PC-3 (cell line): ENCODE measurements at regions not wholly inside any gene's neighbourhood (a gene's known extent, or its start where the extent isn't known, plus 50 kb on each side); places are given as distances from the start of the nearest gene placed in this dataset.

ENCODE experiments used
- ATAC-seq: fragments of 200-7000 bp; cut with Tn5 transposase; 2 replicates; pipeline ENCODE4 v1.9.1; 2020; ENCODE audit warnings: mild to moderate bottlenecking, moderate library complexity
- BruUV-seq: library from RNA; stranded (reverse); fragments of 400-500 nt; replicated peaks from 2 replicates; lab custom pipeline; 2021; lab: Mats Ljungman, UMichigan
- CTCF ChIA-PET: fragments of 300-600 bp; sonication (Branson Sonifier 250); formaldehyde crosslinking; loops from one replicate; lab custom pipeline; 2022; ENCODE audit warnings: antibody characterized with exemption; lab: Charles Lee
- POLR2A ChIA-PET: fragments of 300-600 bp; sonication (Branson Sonifier 250); formaldehyde crosslinking; loops from one replicate; lab custom pipeline; 2022; ENCODE audit warnings: antibody characterized with exemption; ENCODE audit not compliant: unreplicated experiment; lab: Charles Lee
- DNase-seq: peaks from one replicate; pipeline ENCODE4 v3.0.0-alpha.2; 2015
- H2AFZ ChIP-seq: fragments of 300-600 bp; sonication (generic); 2 replicates; pipeline ENCODE4 v1.6.0; 2016; ENCODE audit warnings: antibody characterized with exemption, low read length
- H3F3A ChIP-seq: fragments of 300-600 bp; sonication (generic); one replicate; pipeline ENCODE4 v1.6.0; 2017; ENCODE audit warnings: antibody characterized with exemption, low read length, control low read depth, mild to moderate bottlenecking; ENCODE audit not compliant: unreplicated experiment
- H3K27ac ChIP-seq: fragments of 300-600 bp; sonication (generic); 2 replicates; pipeline ENCODE4 v1.5.1; 2016; ENCODE audit warnings: mild to moderate bottlenecking, low read length
- H3K27me3 ChIP-seq: fragments of 300-600 bp; sonication (generic); 2 replicates; pipeline ENCODE4 v1.6.1; 2016; ENCODE audit warnings: low read length, mixed read lengths
- H3K36me3 ChIP-seq: fragments of 300-600 bp; sonication (generic); 2 replicates; pipeline ENCODE4 v1.6.1; 2016; ENCODE audit warnings: low read depth, mixed run types, low read length, mixed read lengths
- H3K4me1 ChIP-seq: fragments of 300-600 bp; sonication (generic); 2 replicates; pipeline ENCODE4 v1.5.1; 2016; ENCODE audit warnings: low read length; ENCODE audit not compliant: insufficient read depth
- H3K4me2 ChIP-seq: fragments of 300-600 bp; sonication (generic); 2 replicates; pipeline ENCODE4 v1.6.0; 2016; ENCODE audit warnings: low read length
- H3K4me3 ChIP-seq: fragments of 300-600 bp; sonication (generic); 2 replicates; pipeline ENCODE4 v1.5.1; 2016; ENCODE audit warnings: mild to moderate bottlenecking, low read length, mixed read lengths
- H3K79me2 ChIP-seq: fragments of 300-600 bp; sonication (generic); 2 replicates; pipeline ENCODE4 v1.6.1; 2017; ENCODE audit warnings: low read length, mixed read lengths
- H3K9ac ChIP-seq: fragments of 300-600 bp; sonication (generic); 2 replicates; pipeline ENCODE4 v1.6.0; 2016; ENCODE audit warnings: mild to moderate bottlenecking, low read length
- H3K9me2 ChIP-seq: fragments of 300-600 bp; sonication (generic); replicated peaks from 2 replicates; pipeline ENCODE4 v1.6.1; 2016; ENCODE audit warnings: mixed run types, low read length, mixed read lengths
- H3K9me3 ChIP-seq: fragments of 300-600 bp; sonication (generic); 2 replicates; pipeline ENCODE4 v1.6.1; 2016; ENCODE audit warnings: low read length, mixed read lengths
- H4K20me1 ChIP-seq: fragments of 300-600 bp; sonication (generic); 2 replicates; pipeline ENCODE4 v1.6.1; 2016; ENCODE audit warnings: low read length, mixed read lengths
- EZH2 ChIP-seq: fragments of 300-600 bp; sonication (generic); IDR thresholded peaks from one replicate; pipeline ENCODE4 v1.6.1; 2017; ENCODE audit warnings: antibody characterized with exemption, mild to moderate bottlenecking, low read length; ENCODE audit not compliant: unreplicated experiment
- EZH2phosphoT487 ChIP-seq: fragments of 300-600 bp; sonication (generic); IDR thresholded peaks from 2 replicates; pipeline ENCODE4 v1.6.1; 2018; ENCODE audit warnings: mild to moderate bottlenecking, antibody characterized with exemption, low read length, borderline replicate concordance
- intact Hi-C: fragments of 100-400 bp; cut with micrococcal nuclease; formaldehyde crosslinking; loops from 2 replicates; pipeline ENCODE4 v1.9.0; 2023
- TF ChIP-seq, protein P1 (sequence below): fragments of 300-600 bp; sonication (generic); conservative IDR thresholded peaks from 2 replicates; pipeline ENCODE4 v1.5.1; 2017; ENCODE audit warnings: antibody characterized with exemption, low read depth, mild to moderate bottlenecking, low read length

DNA sequence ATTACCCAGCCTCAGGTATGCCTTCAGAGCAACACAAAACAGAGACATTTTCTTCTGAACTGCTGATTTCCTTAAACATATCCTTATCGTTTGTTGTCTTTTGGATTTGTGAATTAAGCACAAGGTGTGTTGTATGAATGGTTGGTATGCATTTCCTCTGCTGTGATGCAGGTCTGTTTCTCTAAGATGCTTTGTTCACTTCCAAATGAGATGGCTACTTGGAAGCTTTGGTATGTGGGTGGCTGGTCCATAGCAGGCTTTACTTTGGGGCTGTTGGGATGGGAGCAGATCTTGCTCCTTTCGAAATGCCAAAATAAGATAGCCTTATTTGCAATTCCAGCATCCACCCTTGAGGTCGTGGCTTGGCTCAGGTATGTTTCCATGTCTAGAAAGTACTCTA lies 257.2 kb downstream of the INSIG2 start:
- Histone ChIP-seq H3K79me2 (no peaks in the 10 kb centered on the region), H2AFZ (no peak overlapping the region), H3K4me2 (no peak overlapping the region), H3K27ac (no peak overlapping the region), H3F3A (no peaks in the 10 kb centered on the region), H3K4me1 (no peaks in the 10 kb centered on the region), H3K9me3 (no peaks in the 10 kb centered on the region), H3K9me2 (no peaks in the 10 kb centered on the region), H3K9ac (no peak overlapping the region), H3K4me3 (no peak overlapping the region), H3K36me3 (no peaks in the 10 kb centered on the region), H4K20me1 (no peaks in the 10 kb centered on the region), H3K27me3 (no peaks in the 10 kb centered on the region)
- ChIA-PET POLR2A (no interaction called here), CTCF (interaction anchor here (0.5 kb wide), 1 partner anchor 313 kb away, joined by 13 read pairs; no protein-coding TSS in a partner anchor)
- no peak for TF ChIP-seq EZH2
- TF ChIP-seq, protein P1, sequence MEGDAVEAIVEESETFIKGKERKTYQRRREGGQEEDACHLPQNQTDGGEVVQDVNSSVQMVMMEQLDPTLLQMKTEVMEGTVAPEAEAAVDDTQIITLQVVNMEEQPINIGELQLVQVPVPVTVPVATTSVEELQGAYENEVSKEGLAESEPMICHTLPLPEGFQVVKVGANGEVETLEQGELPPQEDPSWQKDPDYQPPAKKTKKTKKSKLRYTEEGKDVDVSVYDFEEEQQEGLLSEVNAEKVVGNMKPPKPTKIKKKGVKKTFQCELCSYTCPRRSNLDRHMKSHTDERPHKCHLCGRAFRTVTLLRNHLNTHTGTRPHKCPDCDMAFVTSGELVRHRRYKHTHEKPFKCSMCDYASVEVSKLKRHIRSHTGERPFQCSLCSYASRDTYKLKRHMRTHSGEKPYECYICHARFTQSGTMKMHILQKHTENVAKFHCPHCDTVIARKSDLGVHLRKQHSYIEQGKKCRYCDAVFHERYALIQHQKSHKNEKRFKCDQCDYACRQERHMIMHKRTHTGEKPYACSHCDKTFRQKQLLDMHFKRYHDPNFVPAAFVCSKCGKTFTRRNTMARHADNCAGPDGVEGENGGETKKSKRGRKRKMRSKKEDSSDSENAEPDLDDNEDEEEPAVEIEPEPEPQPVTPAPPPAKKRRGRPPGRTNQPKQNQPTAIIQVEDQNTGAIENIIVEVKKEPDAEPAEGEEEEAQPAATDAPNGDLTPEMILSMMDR, result no peak
- no peak for TF ChIP-seq EZH2phosphoT487
- no TSS peak for BruUV-seq
- ATAC-seq, result no peak
- no peak for DNase-seq
- intact Hi-C loops, result no loop called here

- CTCF ChIA-PET, result no interaction called here
- no peak for ATAC-seq
Measured at GRCh38 chr2:118340103-118340502, 251.8 kb downstream of the INSIG2 start.

DNA sequence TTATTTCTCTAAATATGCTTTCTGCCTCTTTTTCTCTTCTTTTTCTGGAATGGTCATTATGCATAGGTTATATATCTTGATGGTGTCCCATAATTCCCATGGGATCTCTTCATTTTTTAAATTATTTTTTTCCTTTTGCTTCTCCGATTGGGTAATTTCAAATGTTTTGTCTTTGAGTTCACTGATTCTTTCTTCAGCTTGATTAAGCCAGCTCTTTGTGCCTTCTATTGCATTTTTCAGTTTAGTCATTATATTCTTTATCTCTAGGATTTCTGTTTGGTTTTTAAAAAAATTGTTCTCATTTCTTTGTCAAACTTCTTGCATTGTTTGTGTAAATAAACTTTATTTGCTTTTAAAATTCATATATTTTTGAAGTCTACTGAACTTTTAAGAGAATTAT lies 251.1 kb downstream of the INSIG2 start:
- Histone ChIP-seq H3K4me3 (no peak overlapping the region), H3K9ac (no peak overlapping the region), H3K9me2 (no peaks in the 10 kb centered on the region), H2AFZ (no peak overlapping the region), H3K4me2 (no peak overlapping the region), H3F3A (no peaks in the 10 kb centered on the region), H3K79me2 (no peaks in the 10 kb centered on the region), H3K27me3 (no peaks in the 10 kb centered on the region), H4K20me1 (no peaks in the 10 kb centered on the region), H3K4me1 (no peaks in the 10 kb centered on the region), H3K36me3 (no peaks in the 10 kb centered on the region), H3K9me3 (no peaks in the 10 kb centered on the region), H3K27ac (no peak overlapping the region)
- DNase-seq, result no peak
- ChIA-PET POLR2A (no interaction called here), CTCF (no interaction called here)
- TF ChIP-seq EZH2, result no peak
- TF ChIP-seq, protein P1, result no peak
- no peak for TF ChIP-seq EZH2phosphoT487
- no TSS peak for BruUV-seq
- intact Hi-C loops, result no loop called here
- ATAC-seq, result no peak

More at GRCh38 chr2:118340103-118340502, 251.8 kb downstream of the INSIG2 start:
- no peaks in the 10 kb centered on the region for H4K20me1 ChIP-seq
- H3K4me2 ChIP-seq, result no peak overlapping the region
- intact Hi-C loops, result no loop called here
- BruUV-seq, result no TSS peak
- no peaks in the 10 kb centered on the region for H3F3A ChIP-seq
- H3K9me3 ChIP-seq, result no peaks in the 10 kb centered on the region
- H3K27me3 ChIP-seq, result no peaks in the 10 kb centered on the region
- no peak for TF ChIP-seq EZH2phosphoT487
- TF ChIP-seq, protein P1, result no peak
- no peak for TF ChIP-seq EZH2
- no peak overlapping the region for H3K27ac ChIP-seq
- H2AFZ ChIP-seq, result no peak overlapping the region
- no peaks in the 10 kb centered on the region for H3K36me3 ChIP-seq
- POLR2A ChIA-PET, result no interaction called here
- DNase-seq, result no peak
- no peak overlapping the region for H3K9ac ChIP-seq
- H3K9me2 ChIP-seq, result no peaks in the 10 kb centered on the region
- H3K79me2 ChIP-seq, result no peaks in the 10 kb centered on the region
- no peak overlapping the region for H3K4me3 ChIP-seq
- H3K4me1 ChIP-seq, result no peaks in the 10 kb centered on the region
